ENCODE measurements at regions not wholly inside any gene's neighbourhood (a gene's known extent, or its start where the extent isn't known, plus 50 kb on each side); places are given as distances from the start of the nearest gene placed in this dataset.

DNA sequence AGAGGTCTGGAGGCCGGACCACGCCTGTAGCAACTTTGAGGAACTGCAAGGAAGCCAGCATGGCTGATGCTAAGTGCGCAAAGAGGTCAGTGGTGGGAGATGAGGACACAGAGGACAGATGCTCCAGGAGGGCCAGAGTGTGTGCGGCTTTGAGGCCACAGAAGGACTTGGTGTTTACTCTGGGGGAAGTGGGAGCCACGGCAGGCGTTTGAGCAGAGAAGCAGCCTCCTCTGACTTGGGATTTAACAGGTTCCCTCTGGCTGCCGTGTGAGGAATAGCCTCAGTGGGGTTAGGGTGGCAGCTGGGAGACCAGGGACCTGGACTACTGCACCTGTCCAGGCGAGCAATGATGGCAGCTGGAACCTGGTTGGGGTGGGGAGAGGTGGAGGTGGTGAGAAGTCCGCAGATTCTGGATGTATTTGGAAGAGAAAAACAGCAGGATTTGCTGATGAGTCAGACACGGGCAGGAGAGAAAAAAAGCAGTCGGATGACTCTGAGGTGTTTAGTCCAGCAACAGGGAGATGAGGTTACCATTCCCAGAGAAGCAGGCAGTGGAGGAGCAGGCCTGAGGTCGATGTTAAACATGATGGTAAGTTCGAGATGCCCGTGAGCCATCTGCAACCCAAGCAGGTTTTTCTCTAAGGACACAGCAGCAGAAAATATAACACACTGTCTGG, 143.5 kb downstream of the SCARB1 start:
- peaks cover 0 to 14% (median 11%) of the 10 kb centered on the region in 3 donors for H3K4me1 ChIP-seq (ENCODE audit: control insufficient read depth in 2 of 3, insufficient read depth in 2 of 3, low read depth in 1 of 3, low read length in 3 of 3)
- no peak for TF ChIP-seq CTCF (IDR thresholded peaks at IDR 0.05; ENCODE audit: borderline replicate concordance, extremely low read depth, insufficient read depth)
- H3K27ac ChIP-seq (ENCODE audit: low read depth in 2 of 2, low read length in 2 of 2): peak overlapping the region; percentile 37 to 68
- no peaks in the 10 kb centered on the region for H3K27me3 ChIP-seq (ENCODE audit: control insufficient read depth, insufficient read depth, low read length)
- no peaks in the 10 kb centered on the region for H3K9me3 ChIP-seq (ENCODE audit: control insufficient read depth in 2 of 3, insufficient read depth in 1 of 3, low read length in 3 of 3)
- intact Hi-C loops (cut with DNase I): no loop called here
- H3K9ac ChIP-seq (ENCODE audit: low read length in 3 of 3): no peak overlapping the region
- peak in 1 of 5 donors; percentile 49 for DNase-seq
- no peaks in the 10 kb centered on the region for H3K36me3 ChIP-seq (ENCODE audit: control insufficient read depth in 2 of 3, insufficient read depth in 3 of 3, low read length in 3 of 3)
- H3K4me3 ChIP-seq (ENCODE audit: low read length in 3 of 3): no peak overlapping the region
- FAIRE-seq: no peak

DNA sequence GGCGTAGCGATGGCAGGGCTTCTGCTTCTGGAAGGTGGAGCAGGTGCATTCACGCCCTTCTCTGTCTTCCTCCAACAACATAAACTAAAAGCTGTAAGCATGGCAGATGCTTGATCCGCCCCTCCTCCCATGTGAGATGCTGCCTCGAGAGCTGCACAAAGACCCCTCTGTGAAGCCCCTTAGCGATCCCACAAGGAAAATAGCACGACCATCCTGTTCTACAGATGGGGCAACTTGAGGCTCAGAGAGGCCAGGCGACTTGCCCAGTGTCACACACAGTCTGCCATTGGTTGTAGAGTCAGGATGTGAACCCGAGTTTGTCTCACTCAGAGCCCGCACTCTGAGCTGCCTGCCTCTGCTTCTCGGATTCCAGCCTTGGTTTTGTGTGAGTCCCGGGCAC, 144.4 kb downstream of the SCARB1 start:
- Histone ChIP-seq H3K4me3 (ENCODE audit: low read length in 3 of 3) (no peak overlapping the region), H3K9ac (ENCODE audit: low read length in 3 of 3) (no peak overlapping the region), H3K4me1 (ENCODE audit: control insufficient read depth in 2 of 3, insufficient read depth in 2 of 3, low read depth in 1 of 3, low read length in 3 of 3) (peaks cover 0 to 14% (median 11%) of the 10 kb centered on the region in 3 donors), H3K27me3 (ENCODE audit: control insufficient read depth, insufficient read depth, low read length) (no peaks in the 10 kb centered on the region), H3K9me3 (ENCODE audit: control insufficient read depth in 2 of 3, insufficient read depth in 1 of 3, low read length in 3 of 3) (no peaks in the 10 kb centered on the region), H3K27ac (ENCODE audit: low read depth in 2 of 2, low read length in 2 of 2) (no peak overlapping the region), H3K36me3 (ENCODE audit: control insufficient read depth in 2 of 3, insufficient read depth in 3 of 3, low read length in 3 of 3) (no peaks in the 10 kb centered on the region)
- intact Hi-C loops (cut with DNase I): no loop called here
- DNase-seq: peak in 1 of 5 donors; percentile 30
- FAIRE-seq: no peak
- no peak for TF ChIP-seq CTCF (IDR thresholded peaks at IDR 0.05; ENCODE audit: borderline replicate concordance, extremely low read depth, insufficient read depth)

GRCh38 chr12:124718458-124718857, 145.2 kb downstream of the SCARB1 start:
- Histone ChIP-seq H3K4me1 (ENCODE audit: control insufficient read depth in 2 of 3, insufficient read depth in 2 of 3, low read depth in 1 of 3, low read length in 3 of 3) (peaks cover 0 to 17% (median 11%) of the 10 kb centered on the region in 3 donors), H3K27me3 (ENCODE audit: control insufficient read depth, insufficient read depth, low read length) (no peaks in the 10 kb centered on the region), H3K4me3 (ENCODE audit: low read length in 3 of 3) (no peak overlapping the region), H3K36me3 (ENCODE audit: control insufficient read depth in 2 of 3, insufficient read depth in 3 of 3, low read length in 3 of 3) (no peaks in the 10 kb centered on the region), H3K9me3 (ENCODE audit: control insufficient read depth in 2 of 3, insufficient read depth in 1 of 3, low read length in 3 of 3) (no peaks in the 10 kb centered on the region), H3K9ac (ENCODE audit: low read length in 3 of 3) (no peak overlapping the region), H3K27ac (ENCODE audit: low read depth in 2 of 2, low read length in 2 of 2) (no peak overlapping the region)
- intact Hi-C loops (cut with DNase I): no loop called here
- DNase-seq: no peak
- no peak for FAIRE-seq
- no peak for TF ChIP-seq CTCF (IDR thresholded peaks at IDR 0.05; ENCODE audit: borderline replicate concordance, extremely low read depth, insufficient read depth)

- no peak for TF ChIP-seq CTCF (IDR thresholded peaks at IDR 0.05; ENCODE audit: borderline replicate concordance, extremely low read depth, insufficient read depth)
- no peak overlapping the region for H3K4me3 ChIP-seq (ENCODE audit: low read length in 3 of 3)
- H3K4me1 ChIP-seq (ENCODE audit: control insufficient read depth in 2 of 3, insufficient read depth in 2 of 3, low read depth in 1 of 3, low read length in 3 of 3): peaks cover 0 to 17% (median 15%) of the 10 kb centered on the region in 3 donors
- no peaks in the 10 kb centered on the region for H3K27me3 ChIP-seq (ENCODE audit: control insufficient read depth, insufficient read depth, low read length)
- H3K9ac ChIP-seq (ENCODE audit: low read length in 3 of 3): no peak overlapping the region
- no peaks in the 10 kb centered on the region for H3K36me3 ChIP-seq (ENCODE audit: control insufficient read depth in 2 of 3, insufficient read depth in 3 of 3, low read length in 3 of 3)
- DNase-seq (no peak), FAIRE-seq (no peak)
- intact Hi-C loops (cut with DNase I): no loop called here
- no peaks in the 10 kb centered on the region for H3K9me3 ChIP-seq (ENCODE audit: control insufficient read depth in 2 of 3, insufficient read depth in 1 of 3, low read length in 3 of 3)
- H3K27ac ChIP-seq (ENCODE audit: low read depth in 2 of 2, low read length in 2 of 2): no peak overlapping the region
Measured at GRCh38 chr12:124718036-124718435, 145.6 kb downstream of the SCARB1 start.

Measured in kidney (tissue), 13 donors.